ENCODE measurements at regions not wholly inside any gene's neighbourhood (a gene's known extent, or its start where the extent isn't known, plus 50 kb on each side); places are given as distances from the start of the nearest gene placed in this dataset.

GRCh38 chr5:35336230-35336629 is 105.9 kb upstream of the PRLR start:
- H3K4me3 ChIP-seq (ENCODE audit: low read depth, low read length) = no peak overlapping the region
- DNase-seq (ENCODE audit: low read depth) = no peak
- TF ChIP-seq, protein P1, sequence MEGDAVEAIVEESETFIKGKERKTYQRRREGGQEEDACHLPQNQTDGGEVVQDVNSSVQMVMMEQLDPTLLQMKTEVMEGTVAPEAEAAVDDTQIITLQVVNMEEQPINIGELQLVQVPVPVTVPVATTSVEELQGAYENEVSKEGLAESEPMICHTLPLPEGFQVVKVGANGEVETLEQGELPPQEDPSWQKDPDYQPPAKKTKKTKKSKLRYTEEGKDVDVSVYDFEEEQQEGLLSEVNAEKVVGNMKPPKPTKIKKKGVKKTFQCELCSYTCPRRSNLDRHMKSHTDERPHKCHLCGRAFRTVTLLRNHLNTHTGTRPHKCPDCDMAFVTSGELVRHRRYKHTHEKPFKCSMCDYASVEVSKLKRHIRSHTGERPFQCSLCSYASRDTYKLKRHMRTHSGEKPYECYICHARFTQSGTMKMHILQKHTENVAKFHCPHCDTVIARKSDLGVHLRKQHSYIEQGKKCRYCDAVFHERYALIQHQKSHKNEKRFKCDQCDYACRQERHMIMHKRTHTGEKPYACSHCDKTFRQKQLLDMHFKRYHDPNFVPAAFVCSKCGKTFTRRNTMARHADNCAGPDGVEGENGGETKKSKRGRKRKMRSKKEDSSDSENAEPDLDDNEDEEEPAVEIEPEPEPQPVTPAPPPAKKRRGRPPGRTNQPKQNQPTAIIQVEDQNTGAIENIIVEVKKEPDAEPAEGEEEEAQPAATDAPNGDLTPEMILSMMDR (IDR thresholded peaks at IDR 0.05; ENCODE audit: control insufficient read depth, extremely low read depth, insufficient read depth) = no peak

DNA sequence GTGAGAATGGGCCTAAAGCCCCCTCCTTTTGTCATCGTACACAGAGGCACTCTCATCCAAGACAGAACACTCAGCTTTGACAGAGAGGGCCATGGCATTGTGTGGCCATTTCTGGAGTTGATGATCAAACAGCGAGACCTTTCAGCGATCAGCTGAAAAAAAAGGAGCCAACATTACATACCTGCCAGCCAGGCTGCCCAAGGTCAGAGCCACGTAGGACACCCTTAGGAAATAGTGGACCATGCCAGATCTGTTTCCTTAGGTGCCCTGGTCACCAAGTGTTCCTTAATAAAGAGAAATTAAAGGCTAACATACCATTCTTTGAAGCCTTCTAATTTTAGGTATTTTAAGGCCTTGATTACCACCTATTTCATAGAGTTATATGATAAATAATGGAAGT is 105.5 kb upstream of the PRLR start:
- no peak for DNase-seq (ENCODE audit: low read depth)
- TF ChIP-seq, protein P1 (IDR thresholded peaks at IDR 0.05; ENCODE audit: control insufficient read depth, extremely low read depth, insufficient read depth) = no peak
- H3K4me3 ChIP-seq (ENCODE audit: low read depth, low read length) = no peak overlapping the region

DNA sequence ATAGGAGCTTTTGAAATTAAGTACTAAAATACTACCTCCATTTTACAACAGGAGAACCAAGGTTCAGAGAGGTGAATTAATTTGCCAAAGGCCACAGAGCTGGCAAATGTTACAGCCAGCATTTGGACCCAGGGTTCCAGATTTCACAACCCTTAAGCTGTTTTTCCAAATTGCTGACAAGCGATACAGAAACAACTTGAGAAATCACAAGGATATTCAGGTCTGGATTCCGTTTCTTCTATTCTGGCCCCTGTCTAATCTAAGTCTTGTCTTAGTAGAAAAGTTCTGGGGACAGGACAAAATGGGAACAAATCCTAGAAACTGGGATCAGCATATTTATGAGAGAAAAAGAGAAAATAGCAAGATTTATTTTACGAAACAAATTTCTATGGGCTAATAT is 103.1 kb upstream of the PRLR start:
- H3K4me3 ChIP-seq (ENCODE audit: low read depth, low read length) = no peak overlapping the region
- TF ChIP-seq, protein P1 (IDR thresholded peaks at IDR 0.05; ENCODE audit: control insufficient read depth, extremely low read depth, insufficient read depth) = no peak
- DNase-seq (ENCODE audit: low read depth) = no peak

DNA sequence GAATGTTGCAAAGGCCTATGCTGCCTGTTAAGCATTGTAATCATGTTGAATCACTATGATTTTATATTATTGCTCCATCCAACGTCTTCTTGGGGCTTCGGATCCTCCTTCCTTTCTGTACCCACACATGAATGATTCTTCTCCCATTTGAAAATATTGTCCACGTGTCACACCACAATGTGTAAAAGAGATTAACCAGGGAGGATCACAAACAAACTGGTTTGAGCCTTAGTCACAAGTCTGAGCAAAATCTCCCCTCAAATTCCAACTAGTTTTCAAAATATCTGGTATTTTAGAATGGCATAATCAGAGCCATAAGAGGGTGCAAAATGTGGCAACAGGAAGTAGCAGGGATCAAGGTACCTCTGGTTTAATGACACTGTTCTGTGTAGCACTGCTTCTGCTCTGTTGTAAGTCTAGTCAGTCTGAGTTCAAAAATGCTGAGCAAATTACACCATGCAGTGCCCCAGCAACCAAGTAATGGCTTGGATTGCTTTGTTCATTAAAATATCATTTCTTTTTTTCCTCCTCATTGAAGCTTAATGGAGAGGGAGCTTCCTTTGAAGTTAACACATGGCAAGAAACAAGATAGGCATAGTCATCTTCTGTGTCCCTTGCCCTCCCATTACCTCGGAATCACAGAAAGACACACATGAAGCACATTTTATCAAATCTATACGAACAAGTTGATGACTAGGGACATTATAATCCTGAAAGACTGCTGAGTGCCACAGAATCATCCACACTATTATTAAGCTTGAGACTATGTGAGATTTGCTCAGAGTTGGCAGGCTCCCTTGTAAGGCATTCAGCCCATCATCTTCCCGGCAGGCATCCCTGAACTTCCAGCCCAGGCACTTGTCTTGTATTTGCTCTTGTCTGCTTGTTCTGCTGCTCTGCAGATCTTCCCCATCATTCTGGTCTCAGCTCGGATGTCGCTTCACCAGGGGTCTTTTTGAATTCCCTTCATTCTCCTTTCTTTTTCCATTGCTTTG is 102.0 kb upstream of the PRLR start:
- H3K4me3 ChIP-seq (ENCODE audit: low read depth, low read length) = no peak overlapping the region
- DNase-seq (ENCODE audit: low read depth) = no peak
- TF ChIP-seq, protein P1 (IDR thresholded peaks at IDR 0.05; ENCODE audit: control insufficient read depth, extremely low read depth, insufficient read depth) = no peak

GRCh38 chr5:35325836-35326235 is 95.5 kb upstream of the PRLR start:
- no peak overlapping the region for H3K4me3 ChIP-seq (ENCODE audit: low read depth, low read length)
- no peak for DNase-seq (ENCODE audit: low read depth)
- TF ChIP-seq, protein P1 (IDR thresholded peaks at IDR 0.05; ENCODE audit: control insufficient read depth, extremely low read depth, insufficient read depth) = no peak

DNA sequence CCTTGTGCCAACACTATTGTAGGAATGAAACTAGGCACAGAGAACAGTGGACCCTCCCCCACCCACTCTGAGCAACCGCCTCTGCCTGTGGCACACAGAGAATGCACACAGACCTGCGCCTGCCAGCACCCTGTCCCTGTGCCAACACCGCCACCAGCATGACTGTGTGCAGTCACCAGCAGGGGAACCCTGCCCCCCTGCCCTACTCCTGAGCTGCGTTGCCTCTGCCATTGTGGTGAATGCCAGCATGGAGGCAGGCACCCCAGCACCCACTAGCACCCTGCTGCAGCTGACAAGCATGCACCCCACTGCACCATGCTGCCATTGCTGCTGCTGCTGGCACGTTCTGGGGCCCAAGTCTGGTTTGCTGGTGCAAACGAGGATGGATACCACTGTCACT is 94.4 kb upstream of the PRLR start:
- TF ChIP-seq, protein P1 (IDR thresholded peaks at IDR 0.05; ENCODE audit: control insufficient read depth, extremely low read depth, insufficient read depth) = no peak
- no peak for DNase-seq (ENCODE audit: low read depth)

More for the DNA sequence above, 94.4 kb upstream of the PRLR start:
- H3K4me3 ChIP-seq (ENCODE audit: low read depth, low read length) = no peak overlapping the region
